Upper lobe of right lung (tissue), 1 donor: ENCODE measurements at regions not wholly inside any gene's neighbourhood (a gene's known extent, or its start where the extent isn't known, plus 50 kb on each side); places are given as distances from the start of the nearest gene placed in this dataset.

Experiments used
- ATAC-seq: fragments of 200-7000 bp; cut with Tn5 transposase; one replicate; pipeline ENCODE4 v1.9.1; 2020; ENCODE audit warnings: mild to moderate bottlenecking, moderate library complexity
- DNase-seq: peaks from one replicate; pipeline ENCODE4 v3.0.0-alpha.2; 2020
- H3K27ac ChIP-seq: fragments of 200-600 bp; one replicate; pipeline ENCODE4 v1.8.0; 2022
- H3K27me3 ChIP-seq: fragments of 200-600 bp; one replicate; pipeline ENCODE4 v1.8.0; 2022; ENCODE audit warnings: mild to moderate bottlenecking
- H3K36me3 ChIP-seq: fragments of 200-600 bp; one replicate; pipeline ENCODE4 v1.8.0; 2022
- H3K4me1 ChIP-seq: fragments of 200-600 bp; one replicate; pipeline ENCODE4 v1.8.0; 2022
- H3K4me3 ChIP-seq: fragments of 200-600 bp; one replicate; pipeline ENCODE4 v1.8.0; 2022; ENCODE audit warnings: mild to moderate bottlenecking
- H3K9me3 ChIP-seq: fragments of 200-600 bp; one replicate; pipeline ENCODE4 v1.8.0; 2022
- intact Hi-C: fragments of 100-400 bp; cut with DNase I; formaldehyde crosslinking; loops from one replicate; pipeline ENCODE4 v1.11.0; 2022
- TF ChIP-seq, protein P1 (sequence below): fragments of 200-600 bp; IDR thresholded peaks from one replicate; pipeline ENCODE4 v1.8.0; 2022; ENCODE audit warnings: antibody characterized with exemption
- donor health status: DM: no; HTN: yes; CAD: no; lungs with severe emphysema.

DNA sequence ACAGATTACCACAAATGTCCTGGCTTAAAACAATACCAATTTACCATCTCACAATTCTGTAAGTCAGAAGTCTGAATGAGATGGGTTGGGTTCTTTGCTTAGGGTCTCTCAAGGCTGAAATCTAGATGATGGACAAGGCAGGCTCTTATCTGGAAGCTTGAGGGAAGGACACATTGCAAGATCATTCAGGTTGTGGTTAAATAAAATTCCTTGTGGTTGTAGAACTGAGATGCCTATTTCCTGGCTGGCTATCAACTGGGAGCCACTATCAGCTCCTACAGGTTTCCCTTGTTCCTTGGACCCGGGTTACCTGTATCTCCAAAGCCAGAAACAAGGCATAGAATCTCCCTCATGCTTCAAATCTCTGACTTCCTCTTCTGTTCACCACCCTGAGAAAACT, 148.4 kb downstream of the MDFIC start:
- no peak for ATAC-seq
- Histone ChIP-seq H3K9me3 (no peaks in the 10 kb centered on the region), H3K4me1 (no peaks in the 10 kb centered on the region), H3K36me3 (no peaks in the 10 kb centered on the region), H3K4me3 (no peak overlapping the region), H3K27me3 (no peaks in the 10 kb centered on the region), H3K27ac (no peak overlapping the region)
- TF ChIP-seq, protein P1, sequence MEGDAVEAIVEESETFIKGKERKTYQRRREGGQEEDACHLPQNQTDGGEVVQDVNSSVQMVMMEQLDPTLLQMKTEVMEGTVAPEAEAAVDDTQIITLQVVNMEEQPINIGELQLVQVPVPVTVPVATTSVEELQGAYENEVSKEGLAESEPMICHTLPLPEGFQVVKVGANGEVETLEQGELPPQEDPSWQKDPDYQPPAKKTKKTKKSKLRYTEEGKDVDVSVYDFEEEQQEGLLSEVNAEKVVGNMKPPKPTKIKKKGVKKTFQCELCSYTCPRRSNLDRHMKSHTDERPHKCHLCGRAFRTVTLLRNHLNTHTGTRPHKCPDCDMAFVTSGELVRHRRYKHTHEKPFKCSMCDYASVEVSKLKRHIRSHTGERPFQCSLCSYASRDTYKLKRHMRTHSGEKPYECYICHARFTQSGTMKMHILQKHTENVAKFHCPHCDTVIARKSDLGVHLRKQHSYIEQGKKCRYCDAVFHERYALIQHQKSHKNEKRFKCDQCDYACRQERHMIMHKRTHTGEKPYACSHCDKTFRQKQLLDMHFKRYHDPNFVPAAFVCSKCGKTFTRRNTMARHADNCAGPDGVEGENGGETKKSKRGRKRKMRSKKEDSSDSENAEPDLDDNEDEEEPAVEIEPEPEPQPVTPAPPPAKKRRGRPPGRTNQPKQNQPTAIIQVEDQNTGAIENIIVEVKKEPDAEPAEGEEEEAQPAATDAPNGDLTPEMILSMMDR: no peak
- intact Hi-C loops: no loop called here
- no peak for DNase-seq
